CD4-positive, alpha-beta T cell treated with Interleukin-15 for 1 hour (primary cell): ENCODE measurements at regions not wholly inside any gene's neighbourhood (a gene's known extent, or its start where the extent isn't known, plus 50 kb on each side); places are given as distances from the start of the nearest gene placed in this dataset.
"Not testable (repeated sequence)": the region's sequence is repeated elsewhere in the genome, so short reads cannot be mapped to it uniquely, and the experiment has no call there.

Source experiments
- DNase-seq: peaks from one replicate; pipeline ENCODE4 v3.0.0-alpha.2; 2020

GRCh38 chr2:196284144-196284844 is 112.9 kb upstream of the STK17B start:
- DNase-seq, result no peak

DNA sequence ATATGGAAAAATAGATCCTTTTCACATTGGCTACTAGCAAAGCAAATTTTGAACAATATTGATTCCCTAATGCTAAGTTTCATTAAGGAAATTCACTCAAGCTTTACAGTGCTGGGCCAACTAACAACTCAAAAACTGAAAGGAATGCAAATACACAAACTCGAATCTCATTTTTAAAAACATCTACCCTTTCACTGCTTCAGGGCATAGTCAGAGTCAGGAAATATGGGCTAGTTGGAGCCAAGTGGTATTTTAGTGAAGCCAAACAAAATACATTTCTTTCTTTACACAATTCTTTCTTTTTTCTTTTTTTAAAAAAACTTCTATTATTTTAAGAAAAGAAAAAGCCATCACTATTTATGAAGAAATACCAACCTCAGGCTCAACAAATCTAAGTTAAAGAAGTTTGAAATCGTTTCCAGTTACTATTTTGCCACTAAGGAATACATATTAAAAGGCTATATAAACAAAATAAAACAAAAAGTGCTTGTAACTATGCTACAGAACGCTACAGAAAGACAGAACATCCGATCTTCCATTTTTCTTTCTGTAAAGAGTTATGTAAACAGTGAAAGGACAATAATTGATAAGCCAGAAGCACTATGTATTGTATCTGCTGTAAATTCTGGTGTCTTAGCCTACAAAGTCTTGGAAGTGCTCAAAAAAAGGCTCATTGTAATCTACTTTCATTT is 113.6 kb upstream of the STK17B start:
- no peak for DNase-seq

- no peak for DNase-seq
Observed at GRCh38 chr2:196286821-196287220, 115.4 kb upstream of the STK17B start.

- no peak for DNase-seq
Observed at GRCh38 chr2:196287523-196287922, 116.1 kb upstream of the STK17B start.

DNA sequence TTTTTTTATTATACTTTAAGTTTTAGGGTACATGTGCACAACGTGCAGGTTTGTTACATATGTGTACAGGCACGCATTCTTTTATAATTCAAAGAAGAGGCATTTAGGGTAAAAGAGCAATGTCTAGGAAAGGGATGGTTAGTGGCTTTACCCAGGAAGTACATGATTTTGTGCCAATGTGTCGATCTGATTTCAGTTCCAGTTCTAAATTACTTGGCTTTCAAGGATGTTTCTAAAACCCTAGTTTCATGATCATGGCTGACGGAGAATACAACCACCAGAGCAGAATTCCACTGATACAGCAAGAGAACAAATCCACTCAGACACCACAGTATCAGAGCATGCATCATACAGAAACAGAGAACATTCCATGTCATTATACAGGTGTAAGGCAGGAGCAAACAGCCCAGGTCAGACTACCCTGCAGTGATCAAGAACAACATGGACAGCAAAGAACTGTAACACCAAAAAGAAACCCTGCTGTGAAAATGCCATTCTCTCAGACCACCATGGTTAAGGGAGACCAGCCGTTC is 116.7 kb upstream of the STK17B start:
- DNase-seq, result no peak

- DNase-seq, result no peak
Observed at GRCh38 chr2:196289000-196289399, 117.6 kb upstream of the STK17B start.

DNA sequence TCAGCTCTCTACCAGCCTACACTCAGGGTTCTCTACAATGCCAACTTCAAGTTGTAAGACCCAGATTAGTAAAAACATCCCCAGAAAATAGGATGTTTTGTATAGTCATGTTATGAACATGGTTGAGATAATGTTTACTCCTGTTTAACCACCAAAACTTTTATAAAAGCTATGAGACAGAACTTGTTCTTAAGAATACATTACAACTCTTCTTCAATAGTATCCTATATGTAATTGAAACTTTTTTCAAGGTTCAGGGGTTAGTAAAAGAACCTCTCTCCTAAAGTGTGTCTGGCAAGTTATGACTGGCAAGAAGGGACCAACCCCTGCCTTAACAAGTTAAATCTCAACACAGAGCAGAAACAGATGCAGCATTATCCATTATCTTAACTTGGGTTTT is 118.8 kb upstream of the STK17B start:
- no peak for DNase-seq

GRCh38 chr2:196290569-196290968 is 119.2 kb upstream of the STK17B start:
- no peak for DNase-seq

DNA sequence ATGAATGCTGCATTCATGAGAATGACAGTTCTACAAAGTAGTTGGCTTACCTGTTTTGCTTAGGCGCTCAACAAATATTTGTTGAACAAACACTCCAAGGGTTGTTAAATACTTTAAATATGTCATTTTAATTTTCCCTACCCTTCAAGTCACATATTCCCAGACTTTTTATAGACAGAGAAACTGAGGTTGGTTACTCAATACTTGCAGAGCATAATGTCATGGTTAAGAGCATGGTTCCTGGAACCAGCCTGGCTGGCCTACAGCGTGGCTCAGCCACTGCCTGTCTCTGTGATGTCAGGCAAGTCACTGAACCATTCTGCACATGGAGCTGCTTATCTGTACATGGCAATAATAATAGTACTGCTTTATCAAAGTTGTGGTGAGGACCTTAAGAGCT is 120.0 kb upstream of the STK17B start:
- DNase-seq, result no peak

DNA sequence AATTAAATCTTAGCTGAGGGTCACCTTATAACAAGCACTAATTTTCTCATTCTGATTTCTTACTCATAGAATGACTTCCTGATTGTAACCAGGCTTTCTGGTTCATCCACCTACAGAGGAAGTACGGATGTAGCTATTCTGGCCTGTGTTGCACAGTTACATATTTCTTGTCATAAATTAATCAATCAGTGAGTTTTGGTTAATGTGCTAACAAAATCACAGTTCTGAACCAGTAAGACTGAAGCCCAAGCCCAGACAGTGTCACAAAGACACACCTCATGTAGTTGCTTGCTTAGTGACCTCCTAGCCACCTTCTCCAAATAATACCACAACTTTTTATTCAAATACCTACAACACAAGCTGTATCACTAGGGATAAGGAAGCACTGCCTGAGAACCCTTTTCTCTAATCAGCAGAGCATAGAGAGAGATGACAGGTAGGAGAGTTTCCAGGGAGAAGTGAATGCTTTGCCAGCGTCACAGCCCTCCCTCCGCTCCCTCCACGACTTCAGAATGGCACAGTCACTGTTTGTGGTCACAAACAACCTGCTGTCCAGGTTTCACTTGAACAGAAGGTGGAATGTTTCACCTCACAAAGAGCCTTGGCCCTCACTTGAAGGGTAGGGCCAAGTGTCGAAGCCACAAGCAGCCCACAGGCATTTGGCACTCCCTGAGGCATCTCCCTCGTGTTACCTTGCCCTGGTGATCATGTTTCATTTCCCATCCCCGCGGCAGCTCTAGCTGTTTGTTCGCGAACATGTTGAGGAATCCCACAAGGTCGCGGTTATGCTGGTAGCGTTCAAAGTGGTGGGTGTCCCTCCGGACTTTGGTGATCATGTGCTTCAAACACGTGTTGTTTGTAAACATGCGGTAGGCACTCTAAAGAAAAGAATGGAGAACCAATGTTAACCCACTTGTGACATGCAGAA is 120.8 kb upstream of the STK17B start:
- no peak for DNase-seq

DNA sequence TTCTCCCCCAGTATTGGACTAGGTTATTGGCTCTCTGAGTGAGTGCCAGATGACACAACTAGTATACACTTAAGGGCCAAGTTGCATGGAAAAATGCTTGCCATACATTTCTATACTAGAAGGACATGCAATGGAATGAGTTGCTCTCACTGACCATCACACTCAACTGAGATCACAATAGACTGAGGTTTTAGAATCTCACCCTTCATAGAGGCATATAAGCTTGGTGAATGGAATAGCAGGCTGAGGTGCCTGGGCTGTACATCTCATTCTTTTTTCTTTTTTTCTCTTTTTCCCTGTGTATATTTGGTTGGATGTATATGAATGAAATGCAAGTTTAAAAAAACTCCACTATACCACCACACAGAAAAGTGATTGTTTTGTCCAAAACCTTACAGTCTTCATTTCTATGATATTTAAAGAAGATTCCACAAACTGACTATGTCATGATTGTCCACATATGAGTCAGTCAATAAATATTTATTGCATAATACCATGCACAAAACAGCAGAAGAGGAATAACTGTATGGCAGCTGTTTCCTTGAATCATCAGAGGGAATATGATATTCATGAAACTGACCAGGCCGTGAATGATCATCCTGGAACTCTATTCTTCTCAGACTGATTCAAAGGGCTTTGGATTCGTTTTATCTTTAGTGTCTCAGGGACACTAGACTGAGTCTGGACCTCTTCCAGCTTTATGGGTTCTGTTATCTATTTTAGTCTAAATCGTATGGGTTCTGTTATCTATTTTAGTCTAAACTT is 122.6 kb upstream of the STK17B start:
- DNase-seq, result no peak

DNA sequence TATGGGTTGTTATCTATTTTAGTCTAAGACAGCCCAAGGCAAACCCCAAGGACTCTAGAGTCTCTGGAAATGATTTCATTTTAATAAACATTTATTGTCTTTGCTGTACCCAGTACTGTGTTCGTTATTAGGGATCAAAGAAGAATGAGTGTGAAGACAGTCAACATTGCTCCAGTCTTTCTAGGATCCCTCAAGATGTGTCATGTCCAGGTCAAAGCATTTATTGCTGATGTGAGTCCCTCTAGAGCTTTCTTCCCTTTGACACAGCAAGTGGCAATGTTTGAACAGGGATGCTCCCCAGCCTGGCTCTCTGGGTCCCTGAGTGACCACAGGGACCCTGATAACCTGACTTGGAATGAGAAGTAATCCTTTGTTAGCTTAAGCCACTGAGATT is 123.1 kb upstream of the STK17B start:
- DNase-seq, result no peak

DNA sequence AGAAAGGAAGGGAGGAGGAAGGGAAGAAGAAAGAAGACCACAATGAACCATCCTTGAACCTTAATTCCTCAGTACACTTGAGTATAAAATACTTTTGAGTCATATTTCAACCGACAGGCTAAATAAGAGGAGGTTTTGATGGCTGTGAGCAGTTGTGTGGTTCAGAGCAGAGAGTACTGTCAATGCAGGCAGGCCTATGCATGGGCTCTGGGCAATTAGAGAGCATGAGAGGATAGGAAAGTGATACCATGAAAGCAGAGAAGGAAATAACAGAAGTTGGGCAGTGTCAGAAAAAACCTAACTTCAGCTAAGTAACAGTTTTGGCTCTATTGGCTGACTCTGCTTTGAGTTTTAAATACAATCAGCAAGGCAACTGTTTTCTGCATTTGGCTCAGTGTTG is 123.6 kb upstream of the STK17B start:
- no peak for DNase-seq

DNA sequence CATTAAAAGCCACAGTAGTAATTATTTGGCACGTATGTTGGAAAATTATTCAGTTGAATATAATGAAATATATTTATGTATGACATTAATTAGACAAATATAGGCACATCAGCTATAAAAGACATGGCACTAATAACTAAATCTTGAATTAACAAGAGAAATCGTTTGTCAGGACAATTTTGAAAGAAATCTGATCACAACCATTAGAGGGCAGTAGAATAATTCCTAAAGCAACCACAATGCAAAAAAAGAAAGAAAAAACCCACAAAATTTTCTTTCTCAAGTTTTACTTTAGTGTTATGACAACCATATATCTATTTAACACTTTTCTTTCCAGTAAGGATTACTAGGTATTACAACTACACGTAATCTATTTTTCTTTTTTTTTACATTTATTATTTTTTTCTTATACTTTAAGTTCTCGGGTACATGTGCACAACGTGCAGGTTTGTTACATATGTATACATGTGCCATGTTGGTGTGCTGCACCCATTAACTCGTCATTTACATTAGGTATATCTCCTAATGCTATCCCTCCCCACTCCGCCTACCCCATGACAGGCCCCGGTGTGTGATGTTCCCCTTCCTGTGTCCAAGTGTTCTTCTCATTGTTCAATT is 126.8 kb upstream of the STK17B start:
- not testable (repeated sequence) for DNase-seq

DNA sequence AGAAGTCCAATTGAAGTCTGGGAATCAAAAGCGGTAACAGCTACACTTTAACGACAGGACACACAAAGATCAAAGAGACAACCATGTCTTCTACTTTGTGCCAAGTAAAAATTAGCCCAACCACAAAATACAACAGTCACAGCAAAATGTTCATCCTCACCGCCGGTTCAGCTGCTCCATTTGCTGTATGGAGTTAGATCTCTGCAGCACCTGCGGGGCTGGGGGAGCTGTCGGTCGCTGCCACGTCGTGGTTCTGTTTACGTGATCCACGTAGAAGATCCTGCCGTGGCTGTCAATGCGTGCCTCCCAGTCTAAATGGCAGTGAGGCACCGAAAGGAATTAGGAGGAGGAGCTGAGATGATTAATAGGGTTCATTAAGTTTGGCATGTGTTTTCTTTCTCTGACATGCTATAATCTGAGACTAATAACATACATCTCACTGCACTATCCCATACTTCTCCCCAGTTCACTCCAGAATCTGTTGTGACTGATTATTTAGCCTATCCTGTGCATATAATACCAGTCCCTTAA is 136.5 kb upstream of the STK17B start:
- no peak for DNase-seq

GRCh38 chr2:196309691-196310090 is 138.3 kb upstream of the STK17B start:
- DNase-seq, result no peak

DNA sequence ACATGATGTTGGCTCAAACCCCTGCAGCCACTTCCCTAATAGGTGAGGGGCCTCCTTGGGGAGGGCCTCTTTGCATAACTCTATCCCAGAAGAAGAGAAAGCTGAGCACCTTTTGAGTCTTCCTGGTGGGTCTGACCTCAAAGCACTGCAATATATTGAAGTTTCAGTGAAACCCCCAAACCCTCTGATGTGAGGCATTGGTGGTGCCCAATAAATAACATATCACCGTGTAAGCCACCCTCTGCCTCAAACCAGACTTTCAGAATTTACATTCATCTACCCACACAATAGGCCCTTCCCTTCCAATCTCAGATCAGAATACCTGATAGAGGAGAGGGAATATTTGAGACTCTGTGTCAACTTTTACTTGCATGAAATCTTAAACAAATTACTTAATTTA is 142.8 kb upstream of the STK17B start:
- DNase-seq, result no peak

GRCh38 chr2:196314780-196315179 is 143.4 kb upstream of the STK17B start:
- no peak for DNase-seq

- no peak for DNase-seq
Observed at GRCh38 chr2:196315388-196316049, 144.1 kb upstream of the STK17B start.

DNA sequence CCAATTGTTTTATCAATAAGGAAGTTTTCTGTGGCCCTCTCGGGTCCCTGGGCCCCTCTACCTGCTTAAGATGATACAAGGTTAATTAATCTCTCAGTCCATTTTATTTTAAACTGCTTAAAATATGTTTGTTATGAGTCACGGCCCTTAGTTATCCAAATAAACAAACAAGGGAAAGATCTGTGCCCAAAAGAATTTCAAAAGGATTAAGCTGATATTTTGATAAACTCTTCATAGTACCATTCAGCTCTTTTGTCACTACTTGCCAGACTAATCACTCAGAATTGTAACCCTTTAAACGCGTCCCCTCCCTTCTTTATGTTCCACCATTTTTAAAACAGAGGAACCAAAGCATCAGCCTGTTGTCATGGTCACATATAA is 144.7 kb upstream of the STK17B start:
- DNase-seq, result no peak
